Sciatic nerve (tissue), 2 donors: ENCODE measurements at regions not wholly inside any gene's neighbourhood (a gene's known extent, or its start where the extent isn't known, plus 50 kb on each side); places are given as distances from the start of the nearest gene placed in this dataset.
"Not testable (repeated sequence)": the region's sequence is repeated elsewhere in the genome, so short reads cannot be mapped to it uniquely, and the experiment has no call there.

Source experiments
- ATAC-seq: fragments of 200-7000 bp; cut with Tn5 transposase; one replicate; pipeline ENCODE4 v1.9.1; 2020; ENCODE audit warnings: mild to moderate bottlenecking, moderate library complexity
- DNase-seq: peaks from one replicate; pipeline ENCODE4 v3.0.0-alpha.2; 2020; ENCODE audit warnings: low spot score
- intact Hi-C: fragments of 100-400 bp; cut with DNase I; formaldehyde crosslinking; loops from one replicate; pipeline ENCODE4 v1.14.2; 2022
- donor health status: DM: no; HTN: no; CAD: no.
- donor health status: DM: no; HTN: no; CAD: no.

- ATAC-seq, DNase-seq, intact Hi-C loops: not testable (repeated sequence)
Observed at GRCh38 chr5:36555035-36555434, 51.4 kb upstream of the SLC1A3 start.
